NCI-H446 (cell line): ENCODE measurements at regions not wholly inside any gene's neighbourhood (a gene's known extent, or its start where the extent isn't known, plus 50 kb on each side); places are given as distances from the start of the nearest gene placed in this dataset.
A peak's percentile ranks its signal among the peaks of the same experiment; 100 is the strongest.
"Not testable (repeated sequence)": the region's sequence is repeated elsewhere in the genome, so short reads cannot be mapped to it uniquely, and the experiment has no call there.

Experiments used
- DNase-seq, 2 experiments: peaks; one replicate each; lab custom pipeline; 2025; lab: John Stamatoyannopoulos, UW

GRCh38 chr21:16218682-16219343 lies 489.0 kb downstream of the USP25 start:
- no peak for DNase-seq

GRCh38 chr21:16224756-16225155 lies 495.0 kb downstream of the USP25 start:
- not testable (repeated sequence) for DNase-seq

GRCh38 chr21:16239659-16240265 lies 510.0 kb downstream of the USP25 start:
- no peak for DNase-seq

- DNase-seq: no peak
Measured at GRCh38 chr21:16241016-16241415, 511.2 kb downstream of the USP25 start.

- no peak for DNase-seq
Measured at GRCh38 chr21:16241479-16241963, 511.7 kb downstream of the USP25 start.

GRCh38 chr21:16243396-16243795 lies 513.6 kb downstream of the USP25 start:
- peak in 1 of 2 experiments; percentile 5 for DNase-seq

- DNase-seq: no peak
Measured at GRCh38 chr21:16248705-16249104, 518.9 kb downstream of the USP25 start.

GRCh38 chr21:16250273-16250672 lies 520.5 kb downstream of the USP25 start:
- no peak for DNase-seq

GRCh38 chr21:16258844-16259611 lies 529.2 kb downstream of the USP25 start:
- no peak for DNase-seq

GRCh38 chr21:16262091-16262490 lies 532.3 kb downstream of the USP25 start:
- DNase-seq: no peak

GRCh38 chr21:16264319-16264718 lies 534.5 kb downstream of the USP25 start:
- DNase-seq: no peak

- DNase-seq: no peak
Measured at GRCh38 chr21:16269476-16269875, 539.7 kb downstream of the USP25 start.

- no peak for DNase-seq
Measured at GRCh38 chr21:16279731-16280581, 550.2 kb downstream of the USP25 start.

GRCh38 chr21:16280686-16281091 lies 550.9 kb downstream of the USP25 start:
- no peak for DNase-seq

GRCh38 chr21:16283516-16283915 lies 553.7 kb downstream of the USP25 start:
- no peak for DNase-seq

- no peak for DNase-seq
Measured at GRCh38 chr21:16285605-16286126, 555.9 kb downstream of the USP25 start.

- no peak for DNase-seq
Measured at GRCh38 chr21:16287046-16287445, 557.3 kb downstream of the USP25 start.

GRCh38 chr21:16291296-16291695 lies 561.5 kb downstream of the USP25 start:
- DNase-seq: no peak

GRCh38 chr21:16294128-16294527 lies 564.3 kb downstream of the USP25 start:
- DNase-seq: no peak

GRCh38 chr21:16302851-16303282 lies 573.1 kb downstream of the USP25 start:
- DNase-seq: no peak

- no peak for DNase-seq
Measured at GRCh38 chr21:16304174-16305095, 574.7 kb downstream of the USP25 start.
